Adrenal gland (tissue), 9 donors: ENCODE measurements at regions not wholly inside any gene's neighbourhood (a gene's known extent, or its start where the extent isn't known, plus 50 kb on each side); places are given as distances from the start of the nearest gene placed in this dataset.
A peak's percentile ranks its signal among the peaks of the same experiment; 100 is the strongest.
"Not testable (repeated sequence)": the region's sequence is repeated elsewhere in the genome, so short reads cannot be mapped to it uniquely, and the experiment has no call there.

Experiments used
- DNase-seq, 7 donors: peaks; one replicate each; pipeline ENCODE4 v3.0.0-alpha.2; 2019 to 2020
- H3K27ac ChIP-seq, 5 donors: fragments of 200-600 bp; sonication (generic) in 4 of 5; 1 replicate in 3 of 5; 2 replicates in 2 of 5; pipeline versions ENCODE4 v1.5.1 to v1.8.0; 2016 to 2020; ENCODE audit warnings: mild to moderate bottlenecking in 1 of 5
- H3K27me3 ChIP-seq: fragments of 200-600 bp; 2 replicates; pipeline ENCODE4 v1.8.0; 2021
- H3K36me3 ChIP-seq, 2 donors: fragments of 200-600 bp; replicated peaks in 1 of 2; 1 replicate in 1 of 2; 2 replicates in 1 of 2; pipeline versions ENCODE4 v1.5.1 to v1.8.0; 2018 to 2022
- H3K4me1 ChIP-seq, 2 donors: fragments of 200-600 bp; replicated peaks in 1 of 2; 1 replicate in 1 of 2; 2 replicates in 1 of 2; pipeline versions ENCODE4 v1.5.1 to v1.8.0; 2018 to 2021
- H3K4me3 ChIP-seq, 4 donors: fragments of 200-600 bp; sonication (generic) in 3 of 4; one replicate each; pipeline ENCODE4 v1.5.1; 2016 to 2018
- H3K9me3 ChIP-seq, 3 donors: fragments of 200-600 bp; sonication (generic) in 1 of 3; replicated peaks in 1 of 3; 1 replicate in 2 of 3; 2 replicates in 1 of 3; pipeline versions ENCODE4 v1.5.1 to v1.8.0; 2016 to 2021
- POLR2A ChIP-seq, 2 donors: fragments of 450-650 bp; IDR thresholded peaks; one replicate each; pipeline ENCODE4 v1.6.1; 2017; ENCODE audit warnings: antibody characterized with exemption in 2 of 2, mild to moderate bottlenecking in 2 of 2, moderate library complexity in 1 of 2
- WGBS, 4 donors: extraction: QIAGEN DNeasy Blood & Tissue Kit in 2 of 4; methylation state at CpG; one replicate each; pipeline versions ENCODE4 v1.1.5 to v1.1.7; 2013 to 2017; 5-methylcytosine and 5-hydroxymethylcytosine counted together
- intact Hi-C, 2 donors: fragments of 100-400 bp; cut with DNase I; formaldehyde crosslinking; loops; one replicate each; pipeline versions ENCODE4 v1.14.1 to v1.15.0; 2022 to 2023
- TF ChIP-seq, protein P1 (sequence below), 6 experiments: fragments of 450-650 bp in 4 of 6; fragments of 200-600 bp in 2 of 6; sonication (generic) in 1 of 6; IDR thresholded peaks; 1 replicate in 5 of 6; 2 replicates in 1 of 6; pipeline versions ENCODE4 v1.5.1 to v1.8.0; 2016 to 2021; ENCODE audit warnings: antibody characterized with exemption in 6 of 6, mild to moderate bottlenecking in 2 of 6, moderate library complexity in 1 of 6
- donor health status: healthy with polysubstance abuse.
- donor health status: Bipolar disorder and iron deficiency.
- donor health status: DM: yes; HTN: yes; CAD: no.
- donor health status: DM: no; HTN: no; CAD: no.
- donor health status: DM: no; HTN: no; CAD: no.

- 83 to 100% (median 94%) methylated on average over 1 to 2 of the region's 3 CpGs; no CpG with 5 or more reads in 1 of the 4 donors for WGBS, 4 donors
- DNase-seq, H3K4me1 ChIP-seq, H3K27me3 ChIP-seq, intact Hi-C loops, H3K27ac ChIP-seq, H3K9me3 ChIP-seq, H3K36me3 ChIP-seq, H3K4me3 ChIP-seq: not testable (repeated sequence)
These were observed 70.2 kb downstream of the LGALS9C start for GRCh38 chr17:18546514-18547398.

- H3K27me3 ChIP-seq, intact Hi-C loops, H3K4me1 ChIP-seq, H3K9me3 ChIP-seq, H3K36me3 ChIP-seq, H3K4me3 ChIP-seq, DNase-seq, H3K27ac ChIP-seq: not testable (repeated sequence)
- 80 to 94% (median 86%) methylated on average over 4 of the region's 4 CpGs for WGBS, 4 donors
These were observed 80.5 kb downstream of the LGALS9C start for GRCh38 chr17:18557086-18557485.

- not testable (repeated sequence) for H3K4me1 ChIP-seq
These were observed 80.7 kb downstream of the TBC1D28 start for GRCh38 chr17:18563381-18564098.

DNA sequence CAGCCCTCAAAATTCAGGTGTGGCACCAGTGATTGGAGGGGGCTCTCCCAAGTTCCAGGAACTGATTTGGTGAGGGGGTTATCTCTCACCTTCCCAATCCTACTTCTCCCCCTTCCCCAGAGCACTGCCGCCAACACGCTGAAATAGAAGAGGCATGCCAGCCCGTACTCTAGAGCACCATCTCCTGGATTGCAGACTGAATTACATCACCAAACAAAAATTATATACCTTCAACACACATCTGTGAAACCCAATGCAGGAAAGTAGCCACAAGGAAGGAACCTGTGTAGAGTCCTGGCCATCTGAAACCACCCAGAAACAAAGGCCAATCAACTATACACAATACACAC lies 80.1 kb downstream of the TBC1D28 start:
- 3 to 37% (median 14%) methylated on average over 3 of the region's 3 CpGs for WGBS, 4 donors
- H3K4me1 ChIP-seq, H3K9me3 ChIP-seq, H3K4me3 ChIP-seq, intact Hi-C loops, H3K27me3 ChIP-seq, H3K36me3 ChIP-seq, H3K27ac ChIP-seq: not testable (repeated sequence)
- TF ChIP-seq, protein P1, sequence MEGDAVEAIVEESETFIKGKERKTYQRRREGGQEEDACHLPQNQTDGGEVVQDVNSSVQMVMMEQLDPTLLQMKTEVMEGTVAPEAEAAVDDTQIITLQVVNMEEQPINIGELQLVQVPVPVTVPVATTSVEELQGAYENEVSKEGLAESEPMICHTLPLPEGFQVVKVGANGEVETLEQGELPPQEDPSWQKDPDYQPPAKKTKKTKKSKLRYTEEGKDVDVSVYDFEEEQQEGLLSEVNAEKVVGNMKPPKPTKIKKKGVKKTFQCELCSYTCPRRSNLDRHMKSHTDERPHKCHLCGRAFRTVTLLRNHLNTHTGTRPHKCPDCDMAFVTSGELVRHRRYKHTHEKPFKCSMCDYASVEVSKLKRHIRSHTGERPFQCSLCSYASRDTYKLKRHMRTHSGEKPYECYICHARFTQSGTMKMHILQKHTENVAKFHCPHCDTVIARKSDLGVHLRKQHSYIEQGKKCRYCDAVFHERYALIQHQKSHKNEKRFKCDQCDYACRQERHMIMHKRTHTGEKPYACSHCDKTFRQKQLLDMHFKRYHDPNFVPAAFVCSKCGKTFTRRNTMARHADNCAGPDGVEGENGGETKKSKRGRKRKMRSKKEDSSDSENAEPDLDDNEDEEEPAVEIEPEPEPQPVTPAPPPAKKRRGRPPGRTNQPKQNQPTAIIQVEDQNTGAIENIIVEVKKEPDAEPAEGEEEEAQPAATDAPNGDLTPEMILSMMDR (IDR thresholded peaks at IDR 0.05) = peak; percentile 20 to 65 (median 51)
- peak in 3 of 7 donors; percentile 15 to 25 (median 20) for DNase-seq

More at GRCh38 chr17:18563381-18564098, 80.7 kb downstream of the TBC1D28 start:
- WGBS, 4 donors = 76 to 92% (median 85%) methylated on average over 7 to 14 of the region's 16 CpGs
- H3K27me3 ChIP-seq, H3K4me3 ChIP-seq, H3K27ac ChIP-seq, DNase-seq, H3K36me3 ChIP-seq, intact Hi-C loops, H3K9me3 ChIP-seq: not testable (repeated sequence)

GRCh38 chr17:18568108-18568995 lies 75.8 kb downstream of the TBC1D28 start:
- H3K27ac ChIP-seq, H3K4me1 ChIP-seq, DNase-seq, H3K27me3 ChIP-seq, H3K36me3 ChIP-seq, H3K4me3 ChIP-seq, intact Hi-C loops, H3K9me3 ChIP-seq: not testable (repeated sequence)
- 76 to 84% (median 77%) methylated on average over 12 to 15 of the region's 17 CpGs for WGBS, 4 donors

DNA sequence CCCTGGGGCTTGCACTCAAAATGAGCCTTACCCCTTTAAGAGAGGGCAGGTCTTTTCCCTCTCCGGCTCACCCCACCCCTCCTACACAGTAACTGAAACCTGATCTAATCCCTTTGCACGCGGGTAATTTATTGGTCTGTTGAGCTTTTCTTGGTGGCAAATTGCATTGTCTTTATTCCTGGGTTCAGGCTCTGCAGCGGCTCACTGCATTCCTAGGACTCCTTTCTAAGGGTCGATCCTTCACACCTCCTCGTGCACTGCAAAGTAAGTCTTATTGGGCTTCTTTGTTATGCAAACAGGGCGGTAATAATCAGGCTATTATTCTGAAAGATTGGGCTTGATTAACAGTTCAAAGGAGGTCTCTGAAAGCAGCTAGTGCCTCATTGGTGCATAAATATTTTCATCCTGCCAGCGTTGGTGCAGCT lies 74.7 kb downstream of the TBC1D28 start:
- H3K27ac ChIP-seq, H3K36me3 ChIP-seq, H3K4me1 ChIP-seq, H3K27me3 ChIP-seq, H3K4me3 ChIP-seq, H3K9me3 ChIP-seq, intact Hi-C loops: not testable (repeated sequence)
- DNase-seq = peak in 3 of 7 donors; percentile 16 to 21 (median 17)
- WGBS, 4 donors = 0 to 12% (median 8%) methylated on average over 3 to 7 of the region's 8 CpGs
- peak in 1 of 2 donors; percentile 29 for TF ChIP-seq POLR2A (IDR thresholded peaks at IDR 0.05)

DNA sequence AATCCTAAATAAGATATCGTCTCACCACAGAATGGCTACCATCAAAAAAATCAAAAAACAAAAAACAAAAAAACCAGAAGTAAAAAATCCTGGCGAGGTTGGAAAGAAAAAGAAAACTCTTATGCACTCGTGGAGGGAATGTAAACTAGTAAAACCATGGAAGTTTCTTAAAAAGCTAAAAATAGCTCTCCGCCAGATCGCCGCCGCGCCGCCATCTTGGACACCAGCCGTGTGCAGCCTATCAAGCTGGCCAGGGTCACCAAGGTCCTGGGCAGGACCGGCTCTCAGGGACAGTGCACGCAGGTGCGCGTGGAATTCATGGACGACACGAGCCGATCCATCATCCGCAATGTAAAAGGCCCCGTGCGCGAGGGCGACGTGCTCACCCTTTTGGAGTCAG lies 71.7 kb downstream of the TBC1D28 start:
- 82 to 98% (median 96%) methylated on average over 12 to 23 of the region's 23 CpGs for WGBS, 4 donors
- H3K27ac ChIP-seq, H3K27me3 ChIP-seq, H3K4me3 ChIP-seq, H3K9me3 ChIP-seq, H3K4me1 ChIP-seq, H3K36me3 ChIP-seq, intact Hi-C loops, DNase-seq: not testable (repeated sequence)

- DNase-seq, intact Hi-C loops, H3K27ac ChIP-seq, H3K27me3 ChIP-seq, H3K4me1 ChIP-seq, H3K4me3 ChIP-seq, H3K36me3 ChIP-seq, H3K9me3 ChIP-seq: not testable (repeated sequence)
- WGBS, 4 donors = 48 to 67% (median 62%) methylated on average over 2 of the region's 2 CpGs
These were observed 70.1 kb downstream of the TBC1D28 start for GRCh38 chr17:18574137-18574536.
